Testis (tissue), 2 donors: ENCODE measurements at regions not wholly inside any gene's neighbourhood (a gene's known extent, or its start where the extent isn't known, plus 50 kb on each side); places are given as distances from the start of the nearest gene placed in this dataset.

Experiments
- POLR2A ChIP-seq: fragments of 450-650 bp; IDR thresholded peaks from one replicate; pipeline ENCODE4 v1.6.1; 2017; ENCODE audit warnings: antibody characterized with exemption, mild to moderate bottlenecking, moderate library complexity
- TF ChIP-seq, protein P1 (sequence below), 3 experiments: fragments of 450-650 bp in 2 of 3; fragments of 200-600 bp in 1 of 3; sonication (generic) in 1 of 3; IDR thresholded peaks; one replicate each; pipeline ENCODE4 v1.5.1; 2016 to 2019; ENCODE audit warnings: antibody characterized with exemption in 3 of 3, mild to moderate bottlenecking in 2 of 3, moderate library complexity in 1 of 3

DNA sequence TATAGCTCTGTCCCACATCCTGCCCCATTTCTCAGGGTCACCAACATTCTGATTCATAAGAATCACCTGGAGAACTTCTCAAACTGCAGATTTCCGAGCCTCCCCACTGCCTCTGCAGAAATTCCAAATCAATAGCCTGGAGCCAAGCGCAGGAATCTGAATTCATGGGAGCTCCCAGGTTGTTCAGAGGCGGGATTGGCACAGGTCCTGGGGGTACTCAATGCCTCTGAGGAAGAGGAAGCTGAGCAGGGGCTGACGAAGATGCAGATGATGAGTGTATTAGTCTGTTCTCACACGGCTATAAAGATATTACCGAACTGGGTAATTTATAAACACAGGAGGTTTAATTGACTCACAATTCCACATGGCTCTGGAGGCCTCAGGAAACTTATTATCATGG is 455.5 kb downstream of the MATN1 start:
- TF ChIP-seq, protein P1, sequence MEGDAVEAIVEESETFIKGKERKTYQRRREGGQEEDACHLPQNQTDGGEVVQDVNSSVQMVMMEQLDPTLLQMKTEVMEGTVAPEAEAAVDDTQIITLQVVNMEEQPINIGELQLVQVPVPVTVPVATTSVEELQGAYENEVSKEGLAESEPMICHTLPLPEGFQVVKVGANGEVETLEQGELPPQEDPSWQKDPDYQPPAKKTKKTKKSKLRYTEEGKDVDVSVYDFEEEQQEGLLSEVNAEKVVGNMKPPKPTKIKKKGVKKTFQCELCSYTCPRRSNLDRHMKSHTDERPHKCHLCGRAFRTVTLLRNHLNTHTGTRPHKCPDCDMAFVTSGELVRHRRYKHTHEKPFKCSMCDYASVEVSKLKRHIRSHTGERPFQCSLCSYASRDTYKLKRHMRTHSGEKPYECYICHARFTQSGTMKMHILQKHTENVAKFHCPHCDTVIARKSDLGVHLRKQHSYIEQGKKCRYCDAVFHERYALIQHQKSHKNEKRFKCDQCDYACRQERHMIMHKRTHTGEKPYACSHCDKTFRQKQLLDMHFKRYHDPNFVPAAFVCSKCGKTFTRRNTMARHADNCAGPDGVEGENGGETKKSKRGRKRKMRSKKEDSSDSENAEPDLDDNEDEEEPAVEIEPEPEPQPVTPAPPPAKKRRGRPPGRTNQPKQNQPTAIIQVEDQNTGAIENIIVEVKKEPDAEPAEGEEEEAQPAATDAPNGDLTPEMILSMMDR (IDR thresholded peaks at IDR 0.05), result no peak
- no peak for TF ChIP-seq POLR2A
